HEK293 (cell line): ENCODE measurements at regions not wholly inside any gene's neighbourhood (a gene's known extent, or its start where the extent isn't known, plus 50 kb on each side); places are given as distances from the start of the nearest gene placed in this dataset.

Experiments used
- CTCF ChIA-PET: fragments of 350-600 bp; formaldehyde crosslinking; extraction: SDS; loops from one replicate; lab custom pipeline; 2021; ENCODE audit warnings: antibody characterized with exemption; lab: Yijun Ruan, JAX
- POLR2A ChIA-PET: fragments of 300-600 bp; formaldehyde crosslinking; extraction: SDS; loops from one replicate; lab custom pipeline; 2020; ENCODE audit warnings: antibody characterized with exemption, inconsistent platforms; lab: Yijun Ruan, JAX
- H3K27ac ChIP-seq: fragments of 200-500 bp; sonication (Bioruptor generic); 2 replicates; pipeline ENCODE4 v1.5.1; 2014; ENCODE audit warnings: low read depth, low read length, control low read depth, inconsistent platforms; ENCODE audit errors: extremely low read depth
- H3K36me3 ChIP-seq, 2 experiments: fragments of 200-500 bp in 1 of 2; sonication (Bioruptor generic) in 1 of 2; 1 replicate in 1 of 2; 2 replicates in 1 of 2; pipeline ENCODE4 v1.5.1; 2014 to 2017; ENCODE audit warnings: inconsistent platforms in 2 of 2, low read length in 2 of 2; ENCODE audit not compliant: control insufficient read depth in 2 of 2, insufficient read depth in 1 of 2
- H3K4me1 ChIP-seq: fragments of 200-500 bp; sonication (Bioruptor generic); 2 replicates; pipeline ENCODE4 v1.5.1; 2014; ENCODE audit warnings: mild to moderate bottlenecking, low read length, inconsistent platforms; ENCODE audit not compliant: control insufficient read depth, insufficient read depth
- H3K4me3 ChIP-seq: 2 replicates; pipeline ENCODE4 v1.5.1; 2011; ENCODE audit warnings: low read depth, mild to moderate bottlenecking, control low read depth, low read length, moderate library complexity
- H3K9me3 ChIP-seq: fragments of 200-500 bp; sonication (Bioruptor generic); 2 replicates; pipeline ENCODE4 v1.5.1; 2014; ENCODE audit warnings: low read depth, low read length, inconsistent platforms; ENCODE audit not compliant: control insufficient read depth, insufficient read depth
- GFI1B ChIP-seq: fragments of 450-650 bp; formaldehyde crosslinking; IDR thresholded peaks from 2 replicates; pipeline ENCODE4 v1.5.1; 2016; ENCODE audit warnings: missing biosample characterization, missing genetic modification characterization
- MEIS1 ChIP-seq: sonication (generic); formaldehyde crosslinking; IDR thresholded peaks from 2 replicates; pipeline ENCODE4 v1.8.1; 2022; ENCODE audit warnings: missing genetic modification reagents, mild to moderate bottlenecking, borderline replicate concordance
- SCRT1 ChIP-seq: fragments of 450-650 bp; formaldehyde crosslinking; IDR thresholded peaks from 2 replicates; pipeline ENCODE4 v1.5.1; 2016; ENCODE audit warnings: missing biosample characterization, missing genetic modification characterization, borderline replicate concordance
- SCRT2 ChIP-seq: fragments of 450-650 bp; formaldehyde crosslinking; IDR thresholded peaks from 2 replicates; pipeline ENCODE4 v1.5.1; 2016; ENCODE audit warnings: missing biosample characterization, missing genetic modification characterization
- YY2 ChIP-seq: fragments of 450-650 bp; formaldehyde crosslinking; IDR thresholded peaks from 2 replicates; pipeline ENCODE4 v1.5.1; 2016; ENCODE audit warnings: missing biosample characterization, missing genetic modification characterization
- ZBTB8A ChIP-seq: fragments of 450-650 bp; formaldehyde crosslinking; IDR thresholded peaks from 2 replicates; pipeline ENCODE4 v1.5.1; 2016; ENCODE audit warnings: missing biosample characterization, missing genetic modification characterization
- ZNF121 ChIP-seq: fragments of 450-650 bp; formaldehyde crosslinking; IDR thresholded peaks from 2 replicates; pipeline ENCODE4 v1.5.1; 2016; ENCODE audit warnings: missing biosample characterization, missing genetic modification characterization
- ZNF157 ChIP-seq: fragments of 450-650 bp; formaldehyde crosslinking; IDR thresholded peaks from 2 replicates; pipeline ENCODE4 v1.5.1; 2016; ENCODE audit warnings: missing biosample characterization, missing genetic modification characterization
- ZNF174 ChIP-seq: fragments of 450-650 bp; formaldehyde crosslinking; IDR thresholded peaks from 2 replicates; pipeline ENCODE4 v1.5.0; 2017; ENCODE audit warnings: missing biosample characterization, mild to moderate bottlenecking, missing genetic modification characterization
- ZNF211 ChIP-seq: fragments of 450-650 bp; formaldehyde crosslinking; IDR thresholded peaks from 2 replicates; pipeline ENCODE4 v1.5.1; 2016; ENCODE audit warnings: low read depth, missing biosample characterization, missing genetic modification characterization
- ZNF239 ChIP-seq: fragments of 450-650 bp; formaldehyde crosslinking; IDR thresholded peaks from 2 replicates; pipeline ENCODE4 v1.5.1; 2016; ENCODE audit warnings: missing biosample characterization, missing genetic modification characterization
- ZNF311 ChIP-seq: fragments of 450-650 bp; formaldehyde crosslinking; IDR thresholded peaks from 2 replicates; pipeline ENCODE4 v1.5.1; 2017; ENCODE audit warnings: missing biosample characterization, missing genetic modification characterization, borderline replicate concordance
- ZNF530 ChIP-seq: fragments of 450-650 bp; formaldehyde crosslinking; IDR thresholded peaks from 2 replicates; pipeline ENCODE4 v1.5.1; 2016; ENCODE audit warnings: low read depth, missing biosample characterization, missing genetic modification characterization
- ZNF571 ChIP-seq: fragments of 450-650 bp; formaldehyde crosslinking; IDR thresholded peaks from 2 replicates; pipeline ENCODE4 v1.5.0; 2017; ENCODE audit warnings: missing biosample characterization, missing genetic modification characterization
- ZSCAN30 ChIP-seq: fragments of 450-650 bp; IDR thresholded peaks from 2 replicates; pipeline ENCODE4 v1.5.1; 2018; ENCODE audit warnings: missing biosample characterization, mild to moderate bottlenecking, missing genetic modification characterization, moderate library complexity
- TF ChIP-seq, protein P1 (sequence below): fragments of 450-650 bp; formaldehyde crosslinking; IDR thresholded peaks from 2 replicates; pipeline ENCODE4 v1.5.1; 2016; ENCODE audit warnings: missing biosample characterization, missing genetic modification characterization
- TF ChIP-seq, protein P2 (sequence below): fragments of 450-650 bp; formaldehyde crosslinking; IDR thresholded peaks from 2 replicates; pipeline ENCODE4 v1.5.1; 2016; ENCODE audit warnings: missing biosample characterization, missing genetic modification characterization
- TF ChIP-seq, protein P3 (sequence below): fragments of 450-650 bp; formaldehyde crosslinking; IDR thresholded peaks from 2 replicates; pipeline ENCODE4 v1.5.1; 2017; ENCODE audit warnings: missing biosample characterization, missing genetic modification characterization

DNA sequence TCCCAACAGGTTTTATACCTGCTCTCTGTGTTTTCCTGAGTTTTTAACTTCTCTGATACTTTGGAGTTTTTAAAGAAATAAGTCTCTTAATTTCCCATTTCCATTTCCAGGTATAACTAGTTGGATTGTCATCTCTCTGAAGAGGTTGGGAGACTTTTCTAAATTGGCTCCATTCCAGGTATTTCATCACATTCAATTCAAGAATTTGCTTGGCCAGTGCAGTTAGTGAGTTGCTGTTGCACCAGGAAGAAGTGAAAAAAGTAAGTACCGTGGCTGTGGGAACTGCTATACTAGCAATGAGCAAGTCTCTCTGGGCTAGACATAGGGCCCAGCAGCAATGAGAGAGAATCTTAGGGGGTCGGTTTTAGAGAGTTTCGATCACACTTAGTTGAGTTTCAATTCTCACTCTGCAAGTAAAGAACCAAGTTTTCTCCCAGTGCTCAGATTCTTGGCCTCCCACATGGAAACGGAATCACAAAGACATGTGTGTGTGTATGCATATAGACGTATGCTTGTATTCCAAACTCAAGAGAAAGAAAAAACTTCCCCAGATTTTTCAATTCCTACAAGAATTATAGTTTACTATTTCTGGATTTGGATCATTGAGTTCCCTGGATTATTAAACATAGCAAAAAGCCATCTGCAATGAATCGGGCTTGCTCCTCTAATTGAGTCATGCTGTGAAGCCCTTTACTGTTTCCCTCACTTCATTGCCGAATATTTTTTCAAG is 894.4 kb downstream of the BCL11A start:
- TF ChIP-seq, protein P1, sequence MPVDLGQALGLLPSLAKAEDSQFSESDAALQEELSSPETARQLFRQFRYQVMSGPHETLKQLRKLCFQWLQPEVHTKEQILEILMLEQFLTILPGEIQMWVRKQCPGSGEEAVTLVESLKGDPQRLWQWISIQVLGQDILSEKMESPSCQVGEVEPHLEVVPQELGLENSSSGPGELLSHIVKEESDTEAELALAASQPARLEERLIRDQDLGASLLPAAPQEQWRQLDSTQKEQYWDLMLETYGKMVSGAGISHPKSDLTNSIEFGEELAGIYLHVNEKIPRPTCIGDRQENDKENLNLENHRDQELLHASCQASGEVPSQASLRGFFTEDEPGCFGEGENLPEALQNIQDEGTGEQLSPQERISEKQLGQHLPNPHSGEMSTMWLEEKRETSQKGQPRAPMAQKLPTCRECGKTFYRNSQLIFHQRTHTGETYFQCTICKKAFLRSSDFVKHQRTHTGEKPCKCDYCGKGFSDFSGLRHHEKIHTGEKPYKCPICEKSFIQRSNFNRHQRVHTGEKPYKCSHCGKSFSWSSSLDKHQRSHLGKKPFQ (tag by site-specific recombination) = no peak
- no peak for TF ChIP-seq ZNF571 (tag by site-specific recombination)
- no peak for TF ChIP-seq YY2 (tag by site-specific recombination)
- no peak for TF ChIP-seq MEIS1 (CRISPR knock-in tag)
- no peak for TF ChIP-seq ZNF174 (tag by site-specific recombination)
- no peak for TF ChIP-seq ZNF157 (tag by site-specific recombination)
- TF ChIP-seq, protein P2, sequence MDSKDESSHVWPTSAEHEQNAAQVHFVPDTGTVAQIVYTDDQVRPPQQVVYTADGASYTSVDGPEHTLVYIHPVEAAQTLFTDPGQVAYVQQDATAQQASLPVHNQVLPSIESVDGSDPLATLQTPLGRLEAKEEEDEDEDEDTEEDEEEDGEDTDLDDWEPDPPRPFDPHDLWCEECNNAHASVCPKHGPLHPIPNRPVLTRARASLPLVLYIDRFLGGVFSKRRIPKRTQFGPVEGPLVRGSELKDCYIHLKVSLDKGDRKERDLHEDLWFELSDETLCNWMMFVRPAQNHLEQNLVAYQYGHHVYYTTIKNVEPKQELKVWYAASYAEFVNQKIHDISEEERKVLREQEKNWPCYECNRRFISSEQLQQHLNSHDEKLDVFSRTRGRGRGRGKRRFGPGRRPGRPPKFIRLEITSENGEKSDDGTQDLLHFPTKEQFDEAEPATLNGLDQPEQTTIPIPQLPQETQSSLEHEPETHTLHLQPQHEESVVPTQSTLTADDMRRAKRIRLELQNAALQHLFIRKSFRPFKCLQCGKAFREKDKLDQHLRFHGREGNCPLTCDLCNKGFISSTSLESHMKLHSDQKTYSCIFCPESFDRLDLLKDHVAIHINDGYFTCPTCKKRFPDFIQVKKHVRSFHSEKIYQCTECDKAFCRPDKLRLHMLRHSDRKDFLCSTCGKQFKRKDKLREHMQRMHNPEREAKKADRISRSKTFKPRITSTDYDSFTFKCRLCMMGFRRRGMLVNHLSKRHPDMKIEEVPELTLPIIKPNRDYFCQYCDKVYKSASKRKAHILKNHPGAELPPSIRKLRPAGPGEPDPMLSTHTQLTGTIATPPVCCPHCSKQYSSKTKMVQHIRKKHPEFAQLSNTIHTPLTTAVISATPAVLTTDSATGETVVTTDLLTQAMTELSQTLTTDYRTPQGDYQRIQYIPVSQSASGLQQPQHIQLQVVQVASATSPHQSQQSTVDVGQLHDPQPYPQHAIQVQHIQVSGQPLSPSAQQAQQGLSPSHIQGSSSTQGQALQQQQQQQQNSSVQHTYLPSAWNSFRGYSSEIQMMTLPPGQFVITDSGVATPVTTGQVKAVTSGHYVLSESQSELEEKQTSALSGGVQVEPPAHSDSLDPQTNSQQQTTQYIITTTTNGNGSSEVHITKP (tag by site-specific recombination) = no peak
- TF ChIP-seq ZBTB8A (tag by site-specific recombination) = no peak
- TF ChIP-seq ZNF239 (tag by site-specific recombination) = no peak
- TF ChIP-seq ZNF530 (tag by site-specific recombination) = no peak
- TF ChIP-seq, protein P3, sequence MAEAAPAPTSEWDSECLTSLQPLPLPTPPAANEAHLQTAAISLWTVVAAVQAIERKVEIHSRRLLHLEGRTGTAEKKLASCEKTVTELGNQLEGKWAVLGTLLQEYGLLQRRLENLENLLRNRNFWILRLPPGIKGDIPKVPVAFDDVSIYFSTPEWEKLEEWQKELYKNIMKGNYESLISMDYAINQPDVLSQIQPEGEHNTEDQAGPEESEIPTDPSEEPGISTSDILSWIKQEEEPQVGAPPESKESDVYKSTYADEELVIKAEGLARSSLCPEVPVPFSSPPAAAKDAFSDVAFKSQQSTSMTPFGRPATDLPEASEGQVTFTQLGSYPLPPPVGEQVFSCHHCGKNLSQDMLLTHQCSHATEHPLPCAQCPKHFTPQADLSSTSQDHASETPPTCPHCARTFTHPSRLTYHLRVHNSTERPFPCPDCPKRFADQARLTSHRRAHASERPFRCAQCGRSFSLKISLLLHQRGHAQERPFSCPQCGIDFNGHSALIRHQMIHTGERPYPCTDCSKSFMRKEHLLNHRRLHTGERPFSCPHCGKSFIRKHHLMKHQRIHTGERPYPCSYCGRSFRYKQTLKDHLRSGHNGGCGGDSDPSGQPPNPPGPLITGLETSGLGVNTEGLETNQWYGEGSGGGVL = no peak
- no peaks in the 10 kb centered on the region for H3K9me3 ChIP-seq
- no peak overlapping the region for H3K4me3 ChIP-seq
- POLR2A ChIA-PET = no interaction called here
- CTCF ChIA-PET = no interaction called here
- H3K4me1 ChIP-seq = no peaks in the 10 kb centered on the region
- H3K36me3 ChIP-seq = no peaks in the 10 kb centered on the region
- H3K27ac ChIP-seq = no peak overlapping the region

DNA sequence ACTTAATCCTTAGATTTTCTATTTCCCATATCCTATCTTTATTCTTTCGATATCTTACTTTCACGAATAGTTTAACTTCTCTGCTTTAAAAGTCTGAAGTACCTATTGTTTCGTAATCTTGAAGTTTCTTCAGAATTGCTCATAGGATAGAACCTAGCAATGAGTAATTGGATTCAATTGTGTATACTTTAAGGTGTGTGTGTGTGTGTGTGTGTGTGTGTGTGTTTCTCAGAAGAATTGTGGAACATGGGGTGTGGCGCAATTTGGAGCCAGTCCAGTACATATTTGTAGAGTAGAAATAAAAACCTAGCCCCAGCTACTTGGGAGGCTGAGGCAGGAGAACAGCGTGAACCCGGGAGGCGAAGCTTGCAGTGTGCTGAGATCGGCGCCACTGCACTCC is 897.6 kb downstream of the BCL11A start:
- Histone ChIP-seq H3K9me3 (no peaks in the 10 kb centered on the region), H3K27ac (no peak overlapping the region), H3K4me3 (no peak overlapping the region), H3K4me1 (no peaks in the 10 kb centered on the region), H3K36me3 (no peaks in the 10 kb centered on the region)
- CTCF ChIA-PET = interaction anchor here (0.7 kb wide), 1 partner anchor 231 kb away, joined by 3 read pairs; no protein-coding TSS in a partner anchor
- no peak for TF ChIP-seq ZNF311 (tag by site-specific recombination)
- POLR2A ChIA-PET = no interaction called here

DNA sequence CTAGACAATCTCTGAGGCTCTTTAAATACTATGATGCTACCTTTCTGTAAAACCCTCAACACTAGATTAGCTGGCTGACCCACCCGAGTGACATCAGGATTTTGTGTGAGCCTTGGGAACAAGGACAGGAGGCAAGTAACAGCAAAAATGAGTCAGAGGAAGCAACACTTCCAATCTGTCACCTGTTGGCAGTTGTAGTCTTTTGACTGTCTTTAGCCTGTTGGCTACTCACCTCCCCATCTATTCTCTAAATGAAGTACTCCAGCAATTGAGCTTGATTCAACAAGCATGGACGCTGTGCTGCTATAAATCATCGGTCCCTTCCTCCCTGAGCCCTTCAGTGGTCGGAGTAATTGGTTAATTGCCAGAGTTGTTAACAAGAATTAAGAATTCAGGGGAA is 898.7 kb downstream of the BCL11A start:
- Histone ChIP-seq H3K9me3 (no peaks in the 10 kb centered on the region), H3K4me3 (no peak overlapping the region), H3K4me1 (no peaks in the 10 kb centered on the region), H3K27ac (no peak overlapping the region), H3K36me3 (no peaks in the 10 kb centered on the region)
- ChIA-PET POLR2A (no interaction called here), CTCF (interaction anchor here (0.6 kb wide), 1 partner anchor 376 kb away, joined by 3 read pairs; no protein-coding TSS in a partner anchor)
- TF ChIP-seq GFI1B (tag by site-specific recombination) (no peak), ZSCAN30 (tag by site-specific recombination) (no peak), ZNF121 (tag by site-specific recombination) (no peak), ZNF211 (tag by site-specific recombination) (no peak), SCRT2 (tag by site-specific recombination) (peak; percentile 86), SCRT1 (0 out of 2 replicates have a peak, but pooled peaks have one; percentile 28)
